Mesenchymal stem cell (in vitro differentiated cells and primary cell): ENCODE measurements at regions not wholly inside any gene's neighbourhood (a gene's known extent, or its start where the extent isn't known, plus 50 kb on each side); places are given as distances from the start of the nearest gene placed in this dataset.

ENCODE experiments used
- DNase-seq: peaks from one replicate; pipeline ENCODE4 v3.0.0-alpha.2; 2013
- H2AFZ ChIP-seq: one replicate; pipeline ENCODE4 v1.6.1; 2013; ENCODE audit warnings: low read depth, mild to moderate bottlenecking, control low read depth, inconsistent platforms, low read length, moderate library complexity
- H2AK5ac ChIP-seq: 2 replicates; pipeline ENCODE4 v1.6.1; 2013; ENCODE audit warnings: low read length, moderate library complexity, mild to moderate bottlenecking, inconsistent platforms; ENCODE audit not compliant: severe bottlenecking
- H2BK120ac ChIP-seq: one replicate; pipeline ENCODE4 v1.6.1; 2013; ENCODE audit warnings: low read depth, mild to moderate bottlenecking, inconsistent platforms, low read length, moderate library complexity
- H2BK12ac ChIP-seq, 2 experiments: one replicate each; pipeline ENCODE4 v1.6.1; 2013; ENCODE audit warnings: inconsistent platforms in 2 of 2, low read length in 2 of 2, mild to moderate bottlenecking in 2 of 2, moderate library complexity in 2 of 2, control low read depth in 1 of 2
- H2BK15ac ChIP-seq: one replicate; pipeline ENCODE4 v1.6.1; 2013; ENCODE audit warnings: mild to moderate bottlenecking, low read depth, inconsistent platforms; ENCODE audit not compliant: poor library complexity, severe bottlenecking
- H2BK5ac ChIP-seq: 2 replicates; pipeline ENCODE4 v1.6.1; 2013; ENCODE audit warnings: low read depth, mild to moderate bottlenecking, low read length, control low read depth, inconsistent platforms; ENCODE audit not compliant: poor library complexity, severe bottlenecking
- H3K14ac ChIP-seq, 2 experiments: one replicate each; pipeline ENCODE4 v1.6.1; 2013; ENCODE audit warnings: inconsistent platforms in 2 of 2, low read length in 2 of 2, control low read depth in 1 of 2, mild to moderate bottlenecking in 1 of 2, moderate library complexity in 1 of 2
- H3K18ac ChIP-seq, 2 experiments: one replicate each; pipeline ENCODE4 v1.6.1; 2013; ENCODE audit warnings: inconsistent platforms in 2 of 2, low read length in 2 of 2, control low read depth in 1 of 2, low read depth in 1 of 2, mild to moderate bottlenecking in 1 of 2
- H3K23ac ChIP-seq, 2 experiments: one replicate each; pipeline ENCODE4 v1.6.1; 2013; ENCODE audit warnings: inconsistent platforms in 2 of 2, low read length in 2 of 2, mild to moderate bottlenecking in 2 of 2, moderate library complexity in 2 of 2, control low read depth in 1 of 2
- H3K27ac ChIP-seq: 2 replicates; pipeline ENCODE4 v1.5.1; 2013; ENCODE audit warnings: mild to moderate bottlenecking, moderate library complexity, low read length, control low read depth, inconsistent platforms; ENCODE audit not compliant: poor library complexity, severe bottlenecking
- H3K27me3 ChIP-seq, 2 experiments: 2 replicates each; pipeline versions ENCODE4 v1.6.1 to v1.7.0; 2013; ENCODE audit warnings: low read length in 2 of 2, mild to moderate bottlenecking in 2 of 2, moderate library complexity in 2 of 2, control low read depth in 1 of 2, inconsistent platforms in 1 of 2; ENCODE audit not compliant: control insufficient read depth in 1 of 2, insufficient read depth in 1 of 2
- H3K36me3 ChIP-seq, 2 experiments: 2 replicates each; pipeline versions ENCODE4 v1.6.1 to v1.7.0; 2013; ENCODE audit warnings: low read length in 2 of 2, control low read depth in 1 of 2, inconsistent platforms in 1 of 2, low read depth in 1 of 2, mild to moderate bottlenecking in 1 of 2; ENCODE audit not compliant: insufficient read depth in 2 of 2, control insufficient read depth in 1 of 2
- H3K4ac ChIP-seq, 2 experiments: one replicate each; pipeline ENCODE4 v1.6.1; 2013; ENCODE audit warnings: inconsistent platforms in 2 of 2, low read length in 2 of 2, mild to moderate bottlenecking in 2 of 2, moderate library complexity in 2 of 2, control low read depth in 1 of 2, low read depth in 1 of 2
- H3K4me1 ChIP-seq: 2 replicates; pipeline ENCODE4 v1.6.1; 2013; ENCODE audit warnings: low read depth, low read length, control low read depth; ENCODE audit not compliant: control insufficient read depth, insufficient read depth
- H3K4me2 ChIP-seq: 2 replicates; pipeline ENCODE4 v1.6.1; 2013; ENCODE audit warnings: low read length, mild to moderate bottlenecking, inconsistent platforms; ENCODE audit not compliant: poor library complexity, severe bottlenecking
- H3K4me3 ChIP-seq, 2 experiments: 2 replicates each; pipeline versions ENCODE4 v1.5.1 to v1.7.0; 2013; ENCODE audit warnings: low read length in 2 of 2, mild to moderate bottlenecking in 2 of 2, control low read depth in 1 of 2, low read depth in 1 of 2; ENCODE audit not compliant: insufficient read depth in 1 of 2
- H3K79me1 ChIP-seq: replicated peaks from 2 replicates; pipeline ENCODE4 v1.6.1; 2013; ENCODE audit warnings: mild to moderate bottlenecking, control low read depth, low read length, inconsistent platforms; ENCODE audit not compliant: poor library complexity, severe bottlenecking
- H3K9ac ChIP-seq: 2 replicates; pipeline ENCODE4 v1.7.0; 2013; ENCODE audit warnings: mild to moderate bottlenecking, low read length, moderate library complexity
- H3K9me3 ChIP-seq: 2 replicates; pipeline ENCODE4 v1.7.0; 2013; ENCODE audit warnings: mild to moderate bottlenecking, low read length; ENCODE audit not compliant: control insufficient read depth
- H4K8ac ChIP-seq: one replicate; pipeline ENCODE4 v1.6.1; 2013; ENCODE audit warnings: inconsistent platforms, mild to moderate bottlenecking, low read length, moderate library complexity
- H4K91ac ChIP-seq: one replicate; pipeline ENCODE4 v1.6.1; 2013; ENCODE audit warnings: mild to moderate bottlenecking, low read length, inconsistent platforms
- WGBS: methylation state at CpG from one replicate; pipeline ENCODE4 v1.1.7; 2013; ENCODE audit warnings: mixed read lengths; 5-methylcytosine and 5-hydroxymethylcytosine counted together

DNA sequence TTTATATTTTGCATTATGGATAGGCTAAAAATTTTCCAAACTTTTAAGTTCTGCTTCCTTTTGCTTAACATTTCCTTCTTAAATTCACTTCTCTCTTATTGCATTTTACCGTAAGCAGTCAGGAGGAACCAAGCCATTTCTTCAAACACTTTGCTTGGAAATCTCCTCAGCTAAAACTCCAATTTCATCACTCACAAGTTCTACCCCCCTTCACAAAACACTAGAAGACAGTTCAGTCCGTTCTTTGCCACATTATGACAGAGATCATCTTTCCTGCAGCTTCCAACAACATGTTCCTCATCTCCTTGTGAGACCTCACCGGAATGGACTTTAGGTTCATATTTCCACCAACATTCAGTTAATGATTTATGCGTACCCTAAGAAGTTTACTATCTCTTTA is 79.2 kb upstream of the LY86 start:
- H2BK12ac ChIP-seq: no peak overlapping the region
- peaks cover 7% of the 10 kb centered on the region for H3K9me3 ChIP-seq
- H3K18ac ChIP-seq: no peak overlapping the region
- H3K36me3 ChIP-seq: no peaks in the 10 kb centered on the region
- DNase-seq: no peak
- no peak overlapping the region for H3K14ac ChIP-seq
- WGBS: 76% methylated on average over 3 of the region's 4 CpGs
- no peak overlapping the region for H4K91ac ChIP-seq
- H3K4ac ChIP-seq: no peak overlapping the region
- no peak overlapping the region for H2BK15ac ChIP-seq
- no peak overlapping the region for H3K4me2 ChIP-seq
- no peak overlapping the region for H3K23ac ChIP-seq
- H3K9ac ChIP-seq: no peak overlapping the region
- H2AFZ ChIP-seq: no peak overlapping the region
- no peaks in the 10 kb centered on the region for H3K4me1 ChIP-seq
- H3K27ac ChIP-seq: no peak overlapping the region
- no peaks in the 10 kb centered on the region for H3K79me1 ChIP-seq
- no peak overlapping the region for H2AK5ac ChIP-seq
- no peak overlapping the region for H3K4me3 ChIP-seq
- H2BK120ac ChIP-seq: no peak overlapping the region
- H4K8ac ChIP-seq: no peak overlapping the region
- H3K27me3 ChIP-seq: peaks cover 0 to 22% of the 10 kb centered on the region in 2 experiments
- no peak overlapping the region for H2BK5ac ChIP-seq

- H2BK15ac ChIP-seq: no peak overlapping the region
- 94% methylated on average over 2 of the region's 2 CpGs for WGBS
Observed at GRCh38 chr6:6512711-6513110, 75.8 kb upstream of the LY86 start.

GRCh38 chr6:6515691-6516607 is 72.6 kb upstream of the LY86 start:
- H3K9ac ChIP-seq: no peak overlapping the region
- 78% methylated on average over 14 of the region's 15 CpGs for WGBS
- H2BK15ac ChIP-seq: no peak overlapping the region
- no peaks in the 10 kb centered on the region for H3K36me3 ChIP-seq
- H3K14ac ChIP-seq: no peak overlapping the region
- no peak overlapping the region for H3K4me2 ChIP-seq
- H3K27me3 ChIP-seq: peaks cover 0 to 52% of the 10 kb centered on the region in 2 experiments
- no peak overlapping the region for H3K18ac ChIP-seq
- no peak overlapping the region for H2BK120ac ChIP-seq
- no peak overlapping the region for H2BK12ac ChIP-seq
- H3K9me3 ChIP-seq: no peaks in the 10 kb centered on the region
- H4K8ac ChIP-seq: no peak overlapping the region
- H3K4me1 ChIP-seq: no peaks in the 10 kb centered on the region
- no peak overlapping the region for H3K4me3 ChIP-seq
- no peak overlapping the region for H3K27ac ChIP-seq
- no peak overlapping the region for H2AK5ac ChIP-seq
- no peak for DNase-seq
- H2AFZ ChIP-seq: no peak overlapping the region
- no peak overlapping the region for H3K4ac ChIP-seq
- H2BK5ac ChIP-seq: no peak overlapping the region
- H3K79me1 ChIP-seq: no peaks in the 10 kb centered on the region
- H4K91ac ChIP-seq: no peak overlapping the region
- no peak overlapping the region for H3K23ac ChIP-seq

More at GRCh38 chr6:6512711-6513110, 75.8 kb upstream of the LY86 start:
- no peak overlapping the region for H3K27ac ChIP-seq
- H4K8ac ChIP-seq: no peak overlapping the region
- H3K4me3 ChIP-seq: no peak overlapping the region
- H3K9me3 ChIP-seq: peaks cover 7% of the 10 kb centered on the region
- H3K9ac ChIP-seq: no peak overlapping the region
- H3K14ac ChIP-seq: no peak overlapping the region
- no peak overlapping the region for H3K4ac ChIP-seq
- H3K18ac ChIP-seq: no peak overlapping the region
- H3K36me3 ChIP-seq: no peaks in the 10 kb centered on the region
- no peak overlapping the region for H4K91ac ChIP-seq
- no peak overlapping the region for H2BK5ac ChIP-seq
- H2BK12ac ChIP-seq: no peak overlapping the region
- no peak overlapping the region for H2AK5ac ChIP-seq
- DNase-seq: no peak
- H3K79me1 ChIP-seq: no peaks in the 10 kb centered on the region
- no peak overlapping the region for H3K23ac ChIP-seq
- no peak overlapping the region for H2BK120ac ChIP-seq
- peaks cover 0 to 35% of the 10 kb centered on the region in 2 experiments for H3K27me3 ChIP-seq
- H2AFZ ChIP-seq: no peak overlapping the region
- no peak overlapping the region for H3K4me2 ChIP-seq
- H3K4me1 ChIP-seq: no peaks in the 10 kb centered on the region

DNA sequence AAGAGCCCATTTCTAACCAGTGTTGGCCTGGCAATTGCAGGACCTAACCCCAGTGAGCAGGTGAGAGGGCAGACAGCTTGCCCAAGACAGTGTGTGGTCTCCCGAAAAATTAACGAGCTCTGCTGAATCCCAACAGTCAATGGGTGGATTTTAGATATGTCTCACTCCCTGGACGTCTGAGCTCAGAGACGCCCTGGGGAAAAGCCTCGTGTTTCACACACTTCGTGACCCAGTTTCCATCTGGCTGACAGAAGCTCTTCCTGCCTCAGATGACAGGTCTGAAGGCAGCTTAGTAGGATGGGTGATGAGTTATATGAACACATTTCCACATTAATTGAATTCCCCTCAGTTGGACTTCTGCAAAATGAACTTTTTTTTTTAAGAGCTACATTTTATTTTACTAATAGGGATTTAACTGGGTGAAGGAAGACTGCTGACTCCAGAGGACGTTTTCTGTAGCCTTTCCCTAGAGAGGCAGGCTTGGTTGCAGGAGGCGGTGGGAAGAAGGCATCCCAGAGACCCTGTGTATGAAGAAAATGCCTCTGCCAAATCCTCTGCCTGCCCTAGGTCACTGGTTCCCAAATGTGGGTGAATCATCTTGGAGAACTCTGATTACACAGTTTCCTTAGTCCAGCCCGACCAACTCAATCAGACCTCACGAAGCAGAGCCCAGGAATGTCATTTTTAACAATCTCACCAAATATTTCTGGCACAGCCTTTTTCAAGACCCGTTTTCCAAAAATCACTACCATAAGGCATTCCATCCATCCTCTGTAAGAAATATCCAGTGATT is 71.7 kb upstream of the LY86 start:
- Histone ChIP-seq H3K18ac (no peak overlapping the region), H2BK12ac (no peak overlapping the region), H3K9ac (peak overlapping the region; percentile 22), H3K9me3 (no peaks in the 10 kb centered on the region), H3K79me1 (no peaks in the 10 kb centered on the region), H2BK15ac (no peak overlapping the region), H3K14ac (no peak overlapping the region), H3K27me3 (peaks cover 0 to 57% of the 10 kb centered on the region in 2 experiments), H3K27ac (no peak overlapping the region), H3K23ac (no peak overlapping the region), H3K4ac (no peak overlapping the region), H2AFZ (no peak overlapping the region), H4K8ac (no peak overlapping the region), H3K4me3 (no peak overlapping the region), H2BK120ac (no peak overlapping the region), H2AK5ac (no peak overlapping the region), H4K91ac (no peak overlapping the region), H3K4me2 (no peak overlapping the region), H2BK5ac (no peak overlapping the region), H3K4me1 (no peaks in the 10 kb centered on the region), H3K36me3 (no peaks in the 10 kb centered on the region)
- DNase-seq: no peak
- WGBS: 62% methylated on average over 10 of the region's 11 CpGs
